ENCODE measurements at regions not wholly inside any gene's neighbourhood (a gene's known extent, or its start where the extent isn't known, plus 50 kb on each side); places are given as distances from the start of the nearest gene placed in this dataset.
"Not testable (repeated sequence)": the region's sequence is repeated elsewhere in the genome, so short reads cannot be mapped to it uniquely, and the experiment has no call there.

DNA sequence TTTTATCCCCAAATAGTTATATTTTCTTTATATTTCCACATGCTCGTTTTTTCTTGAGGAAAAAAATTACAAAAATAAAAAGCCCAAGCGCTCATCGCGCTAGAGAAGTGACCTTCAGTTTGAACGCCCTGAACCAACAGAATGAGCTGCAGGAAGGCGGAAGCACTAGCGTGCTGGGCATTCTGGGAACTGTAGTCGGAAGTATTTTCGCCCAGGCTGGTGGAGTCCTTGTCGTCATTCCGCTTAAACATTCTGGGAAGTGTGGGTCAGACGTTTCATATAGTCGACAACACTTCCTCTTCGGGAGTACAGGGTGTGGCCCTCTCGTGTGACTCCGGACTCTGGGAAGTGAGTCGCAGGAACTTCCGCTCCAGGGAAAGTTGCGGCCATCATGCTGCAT, 692.4 kb upstream of the DEFB115 start:
- TF ChIP-seq BACH2 (CRISPR knock-in tag; IDR thresholded peaks at IDR 0.05; ENCODE audit: borderline replicate concordance); CSDC2 (CRISPR knock-in tag; IDR thresholded peaks at IDR 0.05); TCF4 (CRISPR knock-in tag; IDR thresholded peaks at IDR 0.05; ENCODE audit: borderline replicate concordance); ZNF8 (CRISPR knock-in tag; IDR thresholded peaks at IDR 0.05); ZFP3 (CRISPR knock-in tag; IDR thresholded peaks at IDR 0.05); RARB (CRISPR knock-in tag; IDR thresholded peaks at IDR 0.05); ESRRG (CRISPR knock-in tag; IDR thresholded peaks at IDR 0.05); ISL1 (CRISPR knock-in tag; IDR thresholded peaks at IDR 0.05); GLIS3 (CRISPR knock-in tag; IDR thresholded peaks at IDR 0.05): not testable (repeated sequence)
- TF ChIP-seq, protein P1, sequence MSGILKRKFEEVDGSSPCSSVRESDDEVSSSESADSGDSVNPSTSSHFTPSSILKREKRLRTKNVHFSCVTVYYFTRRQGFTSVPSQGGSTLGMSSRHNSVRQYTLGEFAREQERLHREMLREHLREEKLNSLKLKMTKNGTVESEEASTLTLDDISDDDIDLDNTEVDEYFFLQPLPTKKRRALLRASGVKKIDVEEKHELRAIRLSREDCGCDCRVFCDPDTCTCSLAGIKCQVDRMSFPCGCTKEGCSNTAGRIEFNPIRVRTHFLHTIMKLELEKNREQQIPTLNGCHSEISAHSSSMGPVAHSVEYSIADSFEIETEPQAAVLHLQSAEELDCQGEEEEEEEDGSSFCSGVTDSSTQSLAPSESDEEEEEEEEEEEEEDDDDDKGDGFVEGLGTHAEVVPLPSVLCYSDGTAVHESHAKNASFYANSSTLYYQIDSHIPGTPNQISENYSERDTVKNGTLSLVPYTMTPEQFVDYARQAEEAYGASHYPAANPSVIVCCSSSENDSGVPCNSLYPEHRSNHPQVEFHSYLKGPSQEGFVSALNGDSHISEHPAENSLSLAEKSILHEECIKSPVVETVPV (CRISPR knock-in tag; IDR thresholded peaks at IDR 0.05) = not testable (repeated sequence)
- TF ChIP-seq, protein P2, sequence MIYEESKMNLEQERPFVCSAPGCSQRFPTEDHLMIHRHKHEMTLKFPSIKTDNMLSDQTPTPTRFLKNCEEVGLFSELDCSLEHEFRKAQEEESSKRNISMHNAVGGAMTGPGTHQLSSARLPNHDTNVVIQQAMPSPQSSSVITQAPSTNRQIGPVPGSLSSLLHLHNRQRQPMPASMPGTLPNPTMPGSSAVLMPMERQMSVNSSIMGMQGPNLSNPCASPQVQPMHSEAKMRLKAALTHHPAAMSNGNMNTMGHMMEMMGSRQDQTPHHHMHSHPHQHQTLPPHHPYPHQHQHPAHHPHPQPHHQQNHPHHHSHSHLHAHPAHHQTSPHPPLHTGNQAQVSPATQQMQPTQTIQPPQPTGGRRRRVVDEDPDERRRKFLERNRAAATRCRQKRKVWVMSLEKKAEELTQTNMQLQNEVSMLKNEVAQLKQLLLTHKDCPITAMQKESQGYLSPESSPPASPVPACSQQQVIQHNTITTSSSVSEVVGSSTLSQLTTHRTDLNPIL (CRISPR knock-in tag; IDR thresholded peaks at IDR 0.05; ENCODE audit: low read depth) = not testable (repeated sequence)
